ENCODE measurements at regions not wholly inside any gene's neighbourhood (a gene's known extent, or its start where the extent isn't known, plus 50 kb on each side); places are given as distances from the start of the nearest gene placed in this dataset.

- intact Hi-C loops (cut with micrococcal nuclease), result loop anchor here (2.0 kb wide), 1 partner anchor 590 kb away; no protein-coding TSS in a partner anchor
- peaks cover 7 to 8% of the 10 kb centered on the region in 2 experiments; a peak in 2 of 4 replicates for H3K9me3 ChIP-seq (ENCODE audit: control insufficient read depth in 1 of 2, insufficient read depth in 1 of 2, low read depth in 1 of 2, low read length in 2 of 2)
Measured at GRCh38 chr4:12042818-12043217, 614.1 kb upstream of the HS3ST1 start.

More at GRCh38 chr4:12042818-12043217, 614.1 kb upstream of the HS3ST1 start:
- no peak for DNase-seq (ENCODE audit: low read depth, low spot score)
- Histone ChIP-seq H3K4me1 (ENCODE audit: control insufficient read depth in 1 of 2, insufficient read depth in 2 of 2, low read length in 2 of 2) (no peaks in the 10 kb centered on the region), H3K9me2 (ENCODE audit: insufficient read depth) (no peaks in the 10 kb centered on the region), H2AFZ (ENCODE audit: low read depth, low read length, poor library complexity, severe bottlenecking) (no peak overlapping the region), H3K36me3 (ENCODE audit: control insufficient read depth in 1 of 2, insufficient read depth in 2 of 2, low read length in 2 of 2) (no peaks in the 10 kb centered on the region), H3K4me2 (ENCODE audit: low read length) (no peak overlapping the region), H3K27ac (ENCODE audit: low read depth, low read length) (no peak overlapping the region), H3K4me3 (replicated peaks in 1 of 2; ENCODE audit: low read depth in 1 of 2, low read length in 2 of 2) (no peak overlapping the region), H4K20me1 (ENCODE audit: insufficient read depth) (no peaks in the 10 kb centered on the region), H3K9ac (ENCODE audit: low read length) (no peak overlapping the region), H3K79me2 (ENCODE audit: insufficient read depth, low read length) (no peaks in the 10 kb centered on the region), H3K27me3 (ENCODE audit: insufficient read depth, low read length) (no peaks in the 10 kb centered on the region)
- POLR2A ChIA-PET, result no interaction called here
- TF ChIP-seq FOSL1 (IDR thresholded peaks at IDR 0.05; ENCODE audit: low read depth) (no peak), CTCF (IDR thresholded peaks at IDR 0.05 in 2 of 3, conservative IDR thresholded peaks at IDR 0.05 in 1 of 3; ENCODE audit: borderline replicate concordance in 1 of 3, insufficient read depth in 1 of 3, low read depth in 2 of 3, low read length in 2 of 3) (no peak), ELF1 (IDR thresholded peaks at IDR 0.05; ENCODE audit: borderline replicate concordance, low read depth) (no peak), POLR2A (IDR thresholded peaks at IDR 0.05; ENCODE audit: borderline replicate concordance, extremely low read depth, insufficient read depth, insufficient read length) (no peak), RAD21 (IDR thresholded peaks at IDR 0.05; ENCODE audit: low read depth) (no peak), CEBPB (IDR thresholded peaks at IDR 0.05; ENCODE audit: low read depth) (no peak), JUND (IDR thresholded peaks at IDR 0.05) (no peak), ATF3 (IDR thresholded peaks at IDR 0.05) (no peak)
- BruUV-seq (replicated peaks), result no TSS peak
- ATAC-seq, result no peak
- CTCF ChIA-PET, result interaction anchor here (1.1 to 2.7 kb wide), 4 partner anchors 14 to 590 kb away, joined by 3 to 20 read pairs (median 4); no protein-coding TSS in a partner anchor
- RAD21 ChIA-PET (ENCODE audit: low non-redundant PET in 1 of 2, low total read pairs in 2 of 2, uncharacterized antibody in 2 of 2, unreplicated experiment in 2 of 2), result interaction anchor here in 1 of 2 experiments (1.6 kb wide), 1 partner anchor 590 kb away, joined by 8 read pairs; no protein-coding TSS in a partner anchor
